Loucy (cell line): ENCODE measurements at regions not wholly inside any gene's neighbourhood (a gene's known extent, or its start where the extent isn't known, plus 50 kb on each side); places are given as distances from the start of the nearest gene placed in this dataset.

Source experiments
- H2AFZ ChIP-seq: fragments of 200-600 bp; sonication (generic); 2 replicates; pipeline ENCODE4 v1.6.0; 2016; ENCODE audit warnings: antibody characterized with exemption, mild to moderate bottlenecking, low read length, moderate library complexity
- H3F3A ChIP-seq: fragments of 200-600 bp; 2 replicates; pipeline ENCODE4 v1.6.0; 2016; ENCODE audit warnings: antibody characterized with exemption, low read depth, mild to moderate bottlenecking
- H3K27me3 ChIP-seq: fragments of 200-600 bp; sonication (generic); 2 replicates; pipeline ENCODE4 v1.6.1; 2014; ENCODE audit warnings: low read length, mild to moderate bottlenecking; ENCODE audit not compliant: insufficient read depth, poor library complexity, severe bottlenecking
- H3K36me3 ChIP-seq: fragments of 200-600 bp; sonication (generic); 2 replicates; pipeline ENCODE4 v1.6.1; 2016; ENCODE audit warnings: low read length; ENCODE audit not compliant: insufficient read depth
- H3K4me1 ChIP-seq: fragments of 200-600 bp; sonication (generic); 2 replicates; pipeline ENCODE4 v1.5.1; 2014; ENCODE audit warnings: low read length, mild to moderate bottlenecking; ENCODE audit not compliant: insufficient read depth, poor library complexity, severe bottlenecking
- H3K4me2 ChIP-seq: fragments of 200-600 bp; sonication (generic); 2 replicates; pipeline ENCODE4 v1.6.0; 2014; ENCODE audit warnings: antibody characterized with exemption, low read length, low read depth, mild to moderate bottlenecking; ENCODE audit not compliant: poor library complexity, severe bottlenecking
- H3K4me3 ChIP-seq: fragments of 200-600 bp; sonication (generic); 2 replicates; pipeline ENCODE4 v1.5.1; 2014; ENCODE audit warnings: low read length, mild to moderate bottlenecking, mixed read lengths; ENCODE audit not compliant: poor library complexity, severe bottlenecking
- H3K79me2 ChIP-seq: fragments of 200-600 bp; sonication (generic); 2 replicates; pipeline ENCODE4 v1.6.1; 2014; ENCODE audit warnings: low read length; ENCODE audit not compliant: insufficient read depth
- H3K9ac ChIP-seq: fragments of 200-600 bp; sonication (generic); 2 replicates; pipeline ENCODE4 v1.6.0; 2014; ENCODE audit warnings: mild to moderate bottlenecking, low read depth, low read length, moderate library complexity; ENCODE audit not compliant: poor library complexity, severe bottlenecking
- H3K9me2 ChIP-seq: fragments of 200-600 bp; sonication (generic); replicated peaks from 2 replicates; pipeline ENCODE4 v1.6.1; 2016; ENCODE audit warnings: low read depth, low read length, mixed read lengths
- H3K9me3 ChIP-seq: fragments of 200-600 bp; sonication (generic); 2 replicates; pipeline ENCODE4 v1.6.1; 2014; ENCODE audit warnings: mild to moderate bottlenecking, antibody characterized with exemption, low read length, low read depth; ENCODE audit not compliant: insufficient read depth
- H4K20me1 ChIP-seq: fragments of 200-600 bp; sonication (generic); 2 replicates; pipeline ENCODE4 v1.6.0; 2014; ENCODE audit warnings: antibody characterized with exemption, low read length, mild to moderate bottlenecking; ENCODE audit not compliant: insufficient read depth, poor library complexity, severe bottlenecking
- EZH2phosphoT487 ChIP-seq: fragments of 200-600 bp; IDR thresholded peaks from 2 replicates; pipeline ENCODE4 v1.6.1; 2018; ENCODE audit warnings: antibody characterized with exemption, mild to moderate bottlenecking, moderate library complexity, borderline replicate concordance
- TF ChIP-seq, protein P1 (sequence below): fragments of 200-600 bp; sonication (generic); conservative IDR thresholded peaks from 2 replicates; pipeline ENCODE4 v1.5.1; 2014; ENCODE audit warnings: mild to moderate bottlenecking, antibody characterized with exemption, low read length

DNA sequence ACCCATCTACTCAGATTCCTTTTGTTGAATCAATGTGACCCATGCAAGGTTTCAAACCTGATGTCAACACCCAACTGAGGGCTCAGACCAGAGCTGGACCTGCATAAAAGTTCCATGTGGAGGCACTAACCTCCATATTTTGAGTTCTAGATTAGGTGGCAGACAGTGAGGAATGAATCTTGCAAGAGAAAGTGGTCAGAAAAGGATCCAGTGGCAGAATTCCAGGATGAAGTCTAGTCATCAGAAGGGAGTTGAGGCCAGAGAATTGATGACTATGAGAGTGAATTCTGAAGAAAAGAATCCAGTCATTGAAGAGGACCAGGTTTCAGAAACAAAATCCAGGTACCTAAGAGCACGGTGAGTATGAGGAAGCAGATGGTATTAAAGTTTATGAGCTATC lies 205.1 kb upstream of the RGMB start:
- no peak for TF ChIP-seq EZH2phosphoT487
- TF ChIP-seq, protein P1, sequence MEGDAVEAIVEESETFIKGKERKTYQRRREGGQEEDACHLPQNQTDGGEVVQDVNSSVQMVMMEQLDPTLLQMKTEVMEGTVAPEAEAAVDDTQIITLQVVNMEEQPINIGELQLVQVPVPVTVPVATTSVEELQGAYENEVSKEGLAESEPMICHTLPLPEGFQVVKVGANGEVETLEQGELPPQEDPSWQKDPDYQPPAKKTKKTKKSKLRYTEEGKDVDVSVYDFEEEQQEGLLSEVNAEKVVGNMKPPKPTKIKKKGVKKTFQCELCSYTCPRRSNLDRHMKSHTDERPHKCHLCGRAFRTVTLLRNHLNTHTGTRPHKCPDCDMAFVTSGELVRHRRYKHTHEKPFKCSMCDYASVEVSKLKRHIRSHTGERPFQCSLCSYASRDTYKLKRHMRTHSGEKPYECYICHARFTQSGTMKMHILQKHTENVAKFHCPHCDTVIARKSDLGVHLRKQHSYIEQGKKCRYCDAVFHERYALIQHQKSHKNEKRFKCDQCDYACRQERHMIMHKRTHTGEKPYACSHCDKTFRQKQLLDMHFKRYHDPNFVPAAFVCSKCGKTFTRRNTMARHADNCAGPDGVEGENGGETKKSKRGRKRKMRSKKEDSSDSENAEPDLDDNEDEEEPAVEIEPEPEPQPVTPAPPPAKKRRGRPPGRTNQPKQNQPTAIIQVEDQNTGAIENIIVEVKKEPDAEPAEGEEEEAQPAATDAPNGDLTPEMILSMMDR: no peak
- no peak overlapping the region for H3K4me3 ChIP-seq
- no peaks in the 10 kb centered on the region for H4K20me1 ChIP-seq

DNA sequence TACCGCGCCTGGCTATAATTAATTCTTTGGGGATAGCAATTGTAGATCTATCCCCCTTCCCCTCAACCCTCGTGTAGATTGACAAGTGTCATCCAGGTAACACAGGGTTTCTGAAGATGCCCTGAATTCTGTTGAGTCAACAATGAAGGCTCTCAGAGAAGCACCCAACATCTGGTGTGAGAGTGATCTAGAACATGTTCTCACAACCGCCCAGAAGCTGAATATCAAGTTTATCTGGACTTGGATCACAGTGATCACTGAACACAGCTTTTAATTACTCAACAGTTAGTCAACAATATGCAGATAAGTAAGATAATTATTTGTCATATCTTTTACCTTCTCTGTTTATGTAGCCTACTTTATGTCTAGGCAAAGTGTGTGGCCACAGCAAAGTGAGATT lies 204.2 kb upstream of the RGMB start:
- Histone ChIP-seq H3K9me2 (no peaks in the 10 kb centered on the region), H4K20me1 (no peaks in the 10 kb centered on the region), H3K4me2 (no peak overlapping the region), H3F3A (no peaks in the 10 kb centered on the region), H3K36me3 (no peaks in the 10 kb centered on the region), H3K4me1 (no peaks in the 10 kb centered on the region), H3K79me2 (no peaks in the 10 kb centered on the region), H3K9ac (no peak overlapping the region), H2AFZ (no peak overlapping the region), H3K4me3 (no peak overlapping the region), H3K27me3 (no peaks in the 10 kb centered on the region), H3K9me3 (no peaks in the 10 kb centered on the region)
- TF ChIP-seq, protein P1: no peak
- no peak for TF ChIP-seq EZH2phosphoT487

More for the DNA sequence above, 205.1 kb upstream of the RGMB start:
- no peaks in the 10 kb centered on the region for H3K9me3 ChIP-seq
- H3K9me2 ChIP-seq: no peaks in the 10 kb centered on the region
- no peaks in the 10 kb centered on the region for H3K79me2 ChIP-seq
- H3F3A ChIP-seq: no peaks in the 10 kb centered on the region
- no peaks in the 10 kb centered on the region for H3K4me1 ChIP-seq
- H3K36me3 ChIP-seq: no peaks in the 10 kb centered on the region
- no peak overlapping the region for H2AFZ ChIP-seq
- no peak overlapping the region for H3K9ac ChIP-seq
- no peak overlapping the region for H3K4me2 ChIP-seq
- H3K27me3 ChIP-seq: no peaks in the 10 kb centered on the region

DNA sequence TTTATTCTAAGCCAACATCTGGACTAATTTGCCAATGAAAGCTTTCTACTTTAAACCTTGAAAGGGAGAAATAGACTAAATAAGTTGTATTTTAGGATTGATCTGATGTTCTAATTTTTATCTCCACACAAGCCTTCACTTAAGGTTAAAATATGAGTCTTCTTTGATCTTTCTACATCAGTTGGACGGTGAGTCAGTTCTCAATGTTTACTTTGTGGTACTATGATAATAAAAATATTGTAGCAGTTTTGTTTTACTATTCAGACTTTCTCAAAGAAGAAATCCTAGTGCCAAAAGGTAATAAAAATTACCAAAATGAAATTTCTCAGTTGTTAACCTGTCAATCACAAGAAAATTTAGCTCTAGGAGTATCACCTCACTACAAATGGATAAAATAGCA lies 203.5 kb upstream of the RGMB start:
- no peaks in the 10 kb centered on the region for H3K9me3 ChIP-seq
- no peaks in the 10 kb centered on the region for H3F3A ChIP-seq
- no peak overlapping the region for H3K9ac ChIP-seq
- no peak overlapping the region for H3K4me2 ChIP-seq
- H2AFZ ChIP-seq: no peak overlapping the region
- no peaks in the 10 kb centered on the region for H3K27me3 ChIP-seq
- no peaks in the 10 kb centered on the region for H3K79me2 ChIP-seq
- no peaks in the 10 kb centered on the region for H4K20me1 ChIP-seq
- H3K36me3 ChIP-seq: no peaks in the 10 kb centered on the region
- no peak overlapping the region for H3K4me3 ChIP-seq
- no peaks in the 10 kb centered on the region for H3K9me2 ChIP-seq
- TF ChIP-seq EZH2phosphoT487: no peak
- TF ChIP-seq, protein P1: no peak
- H3K4me1 ChIP-seq: no peaks in the 10 kb centered on the region
